GM21576 (cell line): ENCODE measurements at regions not wholly inside any gene's neighbourhood (a gene's known extent, or its start where the extent isn't known, plus 50 kb on each side); places are given as distances from the start of the nearest gene placed in this dataset.

ENCODE experiments used
- ATAC-seq: cut with Tn5 transposase; IDR thresholded peaks from one replicate; pipeline ENCODE4 v1.9.1; 2021; ENCODE audit warnings: mild to moderate bottlenecking, moderate library complexity; ENCODE audit not compliant: unreplicated experiment

DNA sequence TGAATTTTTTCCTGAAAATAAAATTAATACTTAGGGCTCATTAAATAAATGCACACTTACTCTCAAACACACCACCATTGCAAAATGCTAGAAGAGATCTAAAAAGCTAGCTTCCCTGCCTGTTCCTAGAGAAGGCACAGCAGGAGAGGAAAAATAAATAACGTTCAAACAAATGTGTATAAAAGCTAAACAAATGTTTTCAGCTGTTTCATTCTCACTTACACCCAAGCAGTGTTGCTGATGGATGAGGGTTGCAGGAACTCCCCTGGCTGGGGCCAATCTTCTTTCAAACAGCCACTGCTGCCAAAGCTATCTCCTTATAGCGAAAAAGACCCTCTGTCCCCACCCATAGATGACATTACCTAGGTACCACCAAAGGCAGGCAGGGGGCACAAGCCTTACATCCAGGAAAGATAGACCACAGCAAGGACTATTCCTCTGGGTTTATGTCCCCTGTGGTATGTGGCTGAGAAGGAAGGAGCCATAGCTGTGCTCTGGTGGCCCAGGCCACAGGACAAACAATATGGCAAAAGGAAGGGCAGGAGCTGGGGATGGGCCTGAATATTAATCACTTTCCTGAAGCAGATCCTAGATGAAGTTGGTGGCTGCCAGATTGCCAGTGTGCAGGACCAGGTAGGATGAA, 214.6 kb downstream of the TTC32 start:
- no peak for ATAC-seq

DNA sequence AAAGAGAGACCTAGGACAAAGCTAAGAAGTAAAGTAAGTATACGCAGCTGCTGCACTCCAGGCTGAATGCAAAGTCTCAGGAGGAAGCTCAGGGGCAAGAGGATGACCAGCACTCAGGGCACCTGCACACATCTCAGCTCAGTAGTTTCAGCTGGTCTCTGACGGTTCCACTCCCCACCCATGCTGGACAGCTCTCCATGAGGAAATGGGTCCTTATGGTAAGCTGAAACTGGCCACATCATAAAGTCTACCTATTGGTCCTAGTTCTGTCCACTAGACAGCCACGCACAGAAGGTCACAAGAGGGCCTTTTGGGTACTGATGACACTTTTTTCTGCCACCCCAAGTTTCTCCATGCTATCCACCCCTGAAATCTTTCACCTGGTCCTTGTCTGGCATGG, 215.3 kb downstream of the TTC32 start:
- ATAC-seq, result no peak

DNA sequence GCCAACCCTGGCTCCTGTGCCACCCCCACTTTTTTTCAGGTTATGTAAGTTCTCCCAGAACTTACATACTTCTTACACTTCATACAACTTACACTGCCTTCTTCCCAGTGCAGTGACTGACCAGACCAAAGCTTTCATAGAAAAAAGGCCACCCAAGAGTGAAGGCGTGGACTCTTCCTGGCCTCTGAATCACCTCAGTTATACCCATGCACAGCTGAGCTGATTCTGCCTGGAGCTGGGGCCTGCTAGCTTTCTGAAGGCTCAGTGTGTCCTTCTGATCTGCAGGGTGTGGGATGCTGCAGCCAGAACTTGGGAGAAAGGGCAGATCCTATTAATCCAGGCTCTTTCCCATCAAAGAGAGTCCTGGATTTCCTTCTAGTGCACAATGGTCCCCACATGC, 216.1 kb downstream of the TTC32 start:
- ATAC-seq, result no peak

DNA sequence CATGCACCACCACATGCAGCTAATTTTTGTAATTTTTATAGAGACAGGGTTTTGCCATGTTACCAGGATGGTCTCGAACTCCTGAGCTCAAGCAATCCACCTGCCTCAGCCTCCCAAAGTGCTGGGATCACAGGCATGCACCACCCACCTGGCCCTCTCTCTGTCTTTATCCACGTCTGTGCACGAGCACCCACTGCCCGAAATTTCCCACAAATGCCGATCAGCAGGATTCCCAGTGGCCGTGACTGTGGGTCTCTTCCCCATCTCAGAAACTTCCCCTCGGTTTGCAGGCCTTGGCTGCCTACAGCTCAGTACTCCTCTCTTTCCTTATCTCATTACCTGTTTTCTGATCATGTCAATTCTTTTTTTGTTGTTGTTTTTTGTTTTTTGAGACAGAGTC, 217.3 kb downstream of the TTC32 start:
- ATAC-seq, result no peak

DNA sequence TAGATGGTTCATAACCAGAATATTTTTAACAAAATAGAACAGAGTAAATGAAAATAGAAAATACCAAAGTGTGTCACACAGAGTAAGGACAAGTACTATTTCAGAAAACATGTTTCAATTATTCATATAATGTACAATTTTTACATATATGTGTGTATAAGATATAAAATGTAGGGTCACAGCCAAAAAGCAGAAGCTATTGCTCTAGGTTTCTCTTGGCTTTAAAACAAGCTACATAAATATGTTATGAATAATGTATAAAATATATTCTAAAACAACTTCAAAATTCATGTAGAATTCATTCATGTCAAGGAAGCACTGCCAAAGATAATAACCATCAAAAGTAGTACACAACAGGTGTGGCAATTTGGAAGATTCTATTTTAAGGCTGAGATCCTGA, 218.2 kb downstream of the TTC32 start:
- no peak for ATAC-seq

DNA sequence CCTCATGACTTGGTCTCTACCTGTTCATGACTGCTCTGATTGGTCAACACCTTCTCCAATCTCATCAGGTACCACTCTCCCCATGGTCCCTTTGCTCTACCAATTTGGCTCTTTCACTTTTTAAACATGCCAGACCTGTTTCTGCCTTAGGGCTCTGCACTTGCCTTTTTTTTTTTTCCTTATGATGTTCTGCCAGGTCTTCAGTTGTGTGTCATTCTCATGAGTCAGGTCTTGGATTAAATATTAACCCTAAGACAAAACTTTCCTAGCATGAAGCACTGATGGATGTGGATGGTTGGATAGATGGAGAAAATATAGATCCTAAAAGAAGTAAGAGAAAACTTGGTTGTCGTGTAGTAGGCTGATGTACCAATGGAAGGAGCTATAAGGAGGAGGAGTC, 219.3 kb downstream of the TTC32 start:
- no peak for ATAC-seq

DNA sequence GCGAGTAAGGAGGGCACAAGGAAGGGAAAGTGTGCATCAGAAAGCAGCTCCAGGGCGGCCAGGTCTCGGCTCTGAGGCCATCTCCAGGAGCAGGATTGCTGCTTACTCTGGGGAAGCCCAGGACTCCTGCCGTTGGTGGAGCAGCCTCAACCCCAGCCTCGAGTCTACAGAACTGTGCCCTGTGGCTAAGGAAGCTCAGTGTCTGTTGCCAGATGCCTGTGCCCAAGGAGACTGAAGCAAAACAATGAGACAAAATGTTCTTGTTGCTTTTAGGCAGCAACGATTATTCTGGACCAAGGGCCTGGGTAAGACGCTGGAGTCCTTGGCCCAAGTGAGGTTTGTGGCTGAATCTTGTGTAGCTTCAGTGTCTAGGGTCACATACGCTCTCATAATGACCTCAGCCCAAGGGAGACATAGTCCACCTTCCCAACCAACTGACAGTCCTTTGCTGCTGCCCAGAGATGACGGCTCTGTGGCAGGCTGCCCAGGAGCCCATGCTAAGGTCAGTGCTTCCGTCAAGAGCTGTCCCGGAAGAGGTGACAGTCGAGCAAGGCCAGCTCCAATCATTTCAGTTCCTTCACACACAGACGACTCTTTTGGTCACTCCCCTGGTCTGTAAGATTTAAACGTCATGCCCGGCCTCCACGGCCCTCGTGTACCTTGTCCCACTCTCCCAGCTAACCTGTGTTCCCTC, 223.8 kb downstream of the TTC32 start:
- no peak for ATAC-seq

DNA sequence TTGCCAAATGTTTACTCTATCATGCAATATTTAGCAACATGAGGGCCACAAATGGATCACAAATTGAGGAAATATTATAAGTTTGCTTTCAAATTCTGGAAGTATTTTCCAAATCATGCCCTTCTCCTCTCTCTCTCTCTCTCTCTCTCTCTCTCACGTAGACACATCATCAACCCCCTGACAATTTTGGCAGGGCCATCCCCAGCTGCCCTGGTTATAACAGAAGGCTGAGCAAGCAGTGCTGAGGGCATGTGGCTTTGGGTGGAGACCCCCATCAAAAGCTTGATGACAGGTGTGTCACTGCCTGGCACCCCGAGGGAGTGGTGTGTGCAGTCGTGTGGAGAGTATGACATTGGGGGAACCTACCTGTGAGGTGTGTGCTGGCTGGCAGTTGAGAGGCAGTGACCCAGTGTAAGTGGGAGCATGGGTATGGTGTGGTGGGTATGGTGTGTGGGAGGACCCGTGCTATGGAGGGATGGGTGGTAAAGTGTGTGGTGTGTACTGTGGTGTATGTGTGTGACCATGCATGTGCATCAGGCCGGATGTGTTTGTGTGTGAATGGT, 224.5 kb downstream of the TTC32 start:
- ATAC-seq, result no peak

DNA sequence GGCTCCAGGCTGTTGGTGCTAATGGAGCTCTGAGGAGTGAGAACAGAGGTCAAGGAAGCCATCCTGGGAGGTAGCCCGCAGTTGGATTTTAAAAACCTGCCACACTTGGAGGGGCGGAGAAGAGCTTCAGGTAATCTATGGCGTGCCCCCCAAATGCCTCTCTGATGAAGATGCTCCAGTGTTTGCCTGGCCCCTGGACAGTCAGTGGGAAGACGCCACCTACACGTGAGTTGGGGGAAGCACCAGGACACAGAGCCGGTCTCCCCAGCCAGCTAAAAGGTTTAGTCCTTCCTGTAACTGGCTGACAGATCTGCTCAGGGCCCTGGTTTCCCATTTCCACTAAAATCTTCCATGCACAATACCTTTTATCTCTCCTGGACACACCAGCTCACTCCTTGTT, 225.0 kb downstream of the TTC32 start:
- ATAC-seq, result no peak

DNA sequence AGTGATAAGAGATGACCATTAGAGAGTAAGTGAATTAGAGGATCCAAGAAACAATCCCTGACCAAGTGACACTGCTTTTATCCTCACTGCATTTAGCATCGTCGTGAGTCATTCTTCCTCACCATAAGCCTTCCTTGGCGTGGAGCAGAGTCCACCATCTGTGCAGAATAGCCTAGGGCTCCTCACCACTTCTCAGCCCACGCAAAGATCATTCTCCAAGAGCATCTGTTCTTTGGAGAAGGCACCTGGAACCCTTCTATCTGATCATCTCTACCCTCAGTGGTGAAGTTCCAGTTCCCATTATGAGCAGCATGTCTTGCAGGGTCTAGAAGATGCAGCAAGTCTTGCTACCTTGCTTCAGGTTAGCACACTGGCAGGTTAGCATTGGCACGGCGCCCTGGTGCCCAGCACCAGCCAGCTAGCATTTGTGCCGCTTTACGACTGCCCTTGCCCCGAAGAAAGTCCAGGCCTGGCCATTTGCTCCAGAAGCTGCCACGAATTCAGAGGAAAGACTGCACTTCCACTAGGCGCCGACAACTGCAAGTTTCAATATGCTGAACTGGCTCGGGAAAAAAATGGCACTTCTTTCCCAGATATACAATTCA, 225.8 kb downstream of the TTC32 start:
- no peak for ATAC-seq

DNA sequence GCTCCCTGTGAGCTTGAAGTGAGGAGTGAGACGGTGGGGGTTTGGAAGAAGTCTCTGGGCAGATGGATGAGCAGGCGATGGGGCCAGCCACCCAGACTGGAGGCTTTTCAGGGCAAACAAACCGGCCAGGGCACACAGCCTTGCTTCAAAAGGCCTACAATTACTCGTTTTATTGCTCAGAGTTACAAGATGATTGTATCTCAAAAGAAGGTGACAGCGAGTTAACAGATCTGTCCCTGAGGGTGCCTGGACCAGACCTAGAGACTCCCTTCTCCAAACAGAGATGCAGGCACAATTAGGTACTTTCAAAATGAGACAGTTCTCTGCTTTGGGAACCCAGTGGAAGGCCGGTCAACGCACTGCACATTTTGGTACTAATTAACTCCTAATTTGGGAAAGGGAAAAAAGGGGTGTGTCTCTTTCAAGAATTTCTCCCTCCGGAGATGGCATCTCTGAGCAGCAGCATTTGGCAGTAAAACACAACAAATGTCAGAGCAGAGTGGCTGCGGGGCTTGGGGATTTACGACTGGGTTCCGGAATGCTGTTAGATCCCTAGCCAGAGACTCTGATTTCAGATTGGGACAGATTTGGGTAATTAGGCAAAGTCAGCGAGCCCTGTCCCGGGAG, 226.7 kb downstream of the TTC32 start:
- no peak for ATAC-seq

DNA sequence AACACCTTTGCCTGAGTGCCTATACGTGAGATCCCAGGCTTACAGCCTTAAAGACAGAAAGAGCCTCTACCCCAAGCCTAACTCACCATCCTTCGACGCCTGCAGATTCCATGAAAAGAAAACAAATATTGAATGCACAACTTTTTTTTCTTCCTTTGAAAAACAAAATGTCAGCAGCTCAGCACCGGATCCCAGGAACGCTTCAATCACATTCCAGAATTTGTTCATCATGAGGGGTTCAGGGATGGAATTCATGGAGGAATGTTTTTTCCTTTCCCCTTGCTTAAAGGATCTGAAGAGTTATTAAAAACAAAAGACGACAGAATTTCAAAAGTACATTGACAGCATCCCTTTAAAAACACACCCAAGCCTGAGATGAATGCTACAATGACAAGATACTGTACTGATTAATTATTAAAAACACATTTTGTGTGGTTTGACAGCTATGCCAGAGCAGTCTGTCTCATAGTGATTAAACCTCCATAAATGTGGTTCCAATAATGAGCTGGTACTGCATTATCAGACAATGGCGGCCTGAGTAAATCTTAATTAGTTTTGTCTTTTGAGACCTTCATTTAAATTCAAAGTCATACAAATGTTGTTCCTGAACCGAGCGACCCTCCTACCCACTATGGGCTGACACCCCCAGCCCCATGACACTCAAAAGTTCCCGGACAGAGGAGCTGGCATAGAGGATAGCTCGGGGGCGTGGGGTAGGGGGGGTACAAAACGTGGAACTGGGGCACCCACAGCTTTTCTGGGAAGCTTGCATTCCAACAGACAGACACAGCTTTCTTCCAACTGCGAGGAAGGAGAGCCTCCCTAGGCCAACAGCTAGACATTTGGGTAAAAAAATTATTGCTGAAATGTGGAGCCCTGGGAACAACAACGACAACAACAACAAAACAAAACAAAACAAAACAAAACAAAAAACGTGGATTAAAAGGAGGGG, 227.5 kb downstream of the TTC32 start:
- ATAC-seq, result no peak

DNA sequence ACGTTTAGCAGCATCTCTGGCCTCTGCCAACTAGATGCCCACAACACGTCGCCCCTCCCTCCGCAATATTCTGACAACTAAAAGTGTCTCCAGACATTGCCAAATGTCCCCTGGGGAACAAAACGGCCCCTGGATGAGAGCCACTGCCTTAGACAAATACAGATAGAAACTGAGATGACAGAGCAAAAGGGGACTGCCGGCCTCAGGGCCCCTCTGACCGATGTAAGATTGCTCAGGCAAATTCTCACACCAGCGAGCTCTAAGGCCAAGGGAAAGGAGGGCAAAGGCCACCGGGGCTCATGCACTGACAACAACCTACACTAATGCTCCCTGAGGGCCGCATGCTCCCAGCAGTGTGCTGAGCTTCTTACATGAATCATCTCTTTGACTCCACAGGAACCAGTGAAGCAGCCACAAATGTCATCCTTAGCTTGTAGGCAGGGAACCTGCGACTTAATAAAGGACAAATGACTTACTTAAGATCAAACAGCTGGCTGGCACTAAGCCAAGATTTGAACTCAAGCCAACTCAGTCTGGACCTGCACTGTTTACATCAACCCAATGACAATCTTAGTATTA, 228.5 kb downstream of the TTC32 start:
- no peak for ATAC-seq

DNA sequence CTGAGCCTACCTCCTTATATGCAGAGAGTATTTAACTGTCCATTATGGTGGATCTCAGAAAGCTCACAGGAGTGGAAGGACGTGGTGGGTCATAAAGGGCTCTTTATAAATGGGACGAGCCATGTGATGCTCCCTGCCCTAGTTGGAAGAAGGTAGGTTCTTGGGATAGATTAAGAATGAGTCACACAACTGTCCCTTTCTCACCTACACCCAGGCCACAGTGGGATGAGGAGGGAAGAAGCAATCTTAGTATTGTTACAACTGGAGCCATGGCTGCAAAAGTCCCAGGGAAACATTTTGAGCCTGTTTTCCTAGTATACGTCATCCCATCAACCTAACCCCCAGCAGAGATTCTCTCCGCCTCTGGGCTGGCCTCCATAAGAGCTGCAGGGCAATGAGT, 229.9 kb downstream of the TTC32 start:
- no peak for ATAC-seq

DNA sequence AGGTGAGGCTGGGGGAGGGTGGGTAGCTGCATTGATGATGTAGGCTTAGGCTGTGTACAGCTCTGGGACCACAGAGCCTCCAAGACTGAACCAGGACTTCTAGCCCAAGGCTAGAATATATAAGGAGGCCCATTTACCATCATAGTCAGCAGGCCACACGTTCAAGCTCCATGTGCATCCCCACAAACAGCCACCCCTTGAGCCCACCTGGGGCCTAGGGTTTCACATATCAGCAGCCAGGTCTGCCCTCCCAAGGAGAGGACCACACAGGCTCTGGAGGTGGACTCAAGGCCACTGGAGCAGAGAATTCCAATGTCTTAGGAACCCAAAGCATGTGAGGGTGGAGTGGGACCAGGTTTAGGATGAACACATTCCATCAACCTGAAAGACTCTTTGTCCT, 230.5 kb downstream of the TTC32 start:
- ATAC-seq, result no peak

DNA sequence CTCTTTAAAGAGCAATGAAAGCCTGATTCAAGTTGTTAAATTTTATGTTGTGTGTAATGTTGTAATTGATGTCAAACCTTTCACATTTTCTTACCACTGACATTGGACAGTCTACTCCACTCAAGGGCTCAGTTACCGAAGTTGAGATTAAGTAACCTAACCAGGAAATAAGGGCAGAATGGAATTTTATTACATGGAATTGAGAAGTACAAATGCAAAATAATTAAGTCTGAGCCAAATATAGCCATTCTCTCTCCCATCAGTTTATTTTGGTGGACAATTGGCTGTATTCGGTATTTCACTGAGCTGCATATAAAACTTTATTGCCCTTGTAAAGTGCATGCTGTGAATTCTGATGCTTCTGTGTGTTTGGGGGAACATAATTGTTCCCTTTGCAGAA, 231.5 kb downstream of the TTC32 start:
- ATAC-seq, result no peak

DNA sequence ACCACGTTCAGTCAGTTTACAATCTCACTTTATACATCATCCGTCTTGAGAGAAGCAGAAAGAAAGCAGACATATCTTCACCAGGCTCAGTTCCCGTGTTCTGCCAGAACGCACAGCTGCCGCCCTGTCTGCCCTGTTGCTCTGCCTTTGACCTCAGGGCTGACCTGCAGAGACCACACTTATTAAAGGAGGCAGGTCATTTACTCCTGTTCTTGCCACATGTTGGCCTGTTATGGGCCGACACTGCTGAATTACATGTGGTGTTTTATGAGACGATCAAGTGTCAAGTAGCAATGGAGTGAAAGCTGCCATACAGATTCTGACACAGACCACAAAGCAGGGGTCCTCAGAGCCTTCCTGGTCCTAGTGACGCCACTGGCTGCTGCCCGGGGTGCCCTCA, 232.2 kb downstream of the TTC32 start:
- no peak for ATAC-seq

DNA sequence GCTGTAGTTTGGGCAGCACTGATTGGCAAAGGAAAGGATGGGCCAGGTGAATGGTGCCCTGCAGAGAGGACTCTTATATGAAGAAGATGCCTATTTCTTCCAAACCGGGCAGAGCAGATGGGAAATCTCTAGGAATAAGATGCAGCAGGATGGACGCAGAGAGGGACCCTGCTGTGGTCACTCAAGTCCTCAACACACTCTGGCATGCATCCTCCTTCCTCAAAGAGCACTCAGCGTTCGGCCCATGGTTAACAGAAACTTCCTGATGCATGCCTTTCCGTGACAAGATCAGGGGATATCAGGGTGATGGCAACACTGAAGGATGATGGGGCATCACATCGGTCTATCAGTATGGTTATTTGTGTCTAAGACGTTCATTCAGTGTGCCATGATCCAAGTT, 232.7 kb downstream of the TTC32 start:
- no peak for ATAC-seq

DNA sequence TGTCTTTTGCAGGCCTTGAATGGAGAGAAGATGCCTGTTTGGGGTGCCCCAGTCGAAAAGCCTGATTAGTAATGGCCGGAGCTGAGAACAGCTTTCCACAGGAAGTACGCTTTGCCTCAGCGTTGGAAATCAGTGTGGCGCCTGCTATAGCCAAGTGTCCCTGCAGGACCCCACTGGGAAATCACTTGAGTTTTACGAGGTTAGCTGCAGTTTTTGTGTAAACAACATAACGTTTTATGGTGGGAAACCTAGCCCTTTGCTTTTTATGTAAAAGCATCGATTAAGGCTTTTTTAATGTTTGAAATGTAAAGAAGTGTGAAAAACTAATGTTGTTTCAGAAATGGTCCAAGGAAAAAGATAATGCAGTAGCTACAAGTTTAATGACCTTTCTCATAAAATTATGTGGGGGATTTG, 234.2 kb downstream of the TTC32 start:
- ATAC-seq, result no peak

DNA sequence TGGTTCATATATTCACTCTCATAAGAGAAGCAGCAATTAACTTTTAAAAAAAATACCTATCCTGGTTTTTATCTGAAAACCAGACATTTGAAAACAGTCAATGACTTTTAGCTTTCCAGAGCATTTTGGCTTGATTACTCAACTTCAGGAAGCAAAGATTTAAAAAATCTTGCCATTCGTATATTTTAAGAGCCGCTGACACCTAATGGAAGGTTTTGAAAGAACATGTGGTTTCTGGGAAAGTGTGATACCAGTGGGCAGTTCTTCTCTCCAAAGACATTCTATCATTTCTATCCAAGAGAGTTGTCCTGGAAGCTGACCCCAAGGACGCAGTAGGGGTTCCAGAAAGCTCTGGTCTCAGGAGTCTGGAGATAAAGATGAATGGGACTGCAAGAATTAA, 234.7 kb downstream of the TTC32 start:
- ATAC-seq, result no peak
